Left renal pelvis (tissue), 4 donors: ENCODE measurements at regions not wholly inside any gene's neighbourhood (a gene's known extent, or its start where the extent isn't known, plus 50 kb on each side); places are given as distances from the start of the nearest gene placed in this dataset.

ENCODE experiments used
- DNase-seq, 4 donors: peaks; one replicate each; pipeline ENCODE4 v3.0.0-alpha.2; 2013; ENCODE audit warnings: low read depth in 4 of 4, low spot score in 3 of 4

DNA sequence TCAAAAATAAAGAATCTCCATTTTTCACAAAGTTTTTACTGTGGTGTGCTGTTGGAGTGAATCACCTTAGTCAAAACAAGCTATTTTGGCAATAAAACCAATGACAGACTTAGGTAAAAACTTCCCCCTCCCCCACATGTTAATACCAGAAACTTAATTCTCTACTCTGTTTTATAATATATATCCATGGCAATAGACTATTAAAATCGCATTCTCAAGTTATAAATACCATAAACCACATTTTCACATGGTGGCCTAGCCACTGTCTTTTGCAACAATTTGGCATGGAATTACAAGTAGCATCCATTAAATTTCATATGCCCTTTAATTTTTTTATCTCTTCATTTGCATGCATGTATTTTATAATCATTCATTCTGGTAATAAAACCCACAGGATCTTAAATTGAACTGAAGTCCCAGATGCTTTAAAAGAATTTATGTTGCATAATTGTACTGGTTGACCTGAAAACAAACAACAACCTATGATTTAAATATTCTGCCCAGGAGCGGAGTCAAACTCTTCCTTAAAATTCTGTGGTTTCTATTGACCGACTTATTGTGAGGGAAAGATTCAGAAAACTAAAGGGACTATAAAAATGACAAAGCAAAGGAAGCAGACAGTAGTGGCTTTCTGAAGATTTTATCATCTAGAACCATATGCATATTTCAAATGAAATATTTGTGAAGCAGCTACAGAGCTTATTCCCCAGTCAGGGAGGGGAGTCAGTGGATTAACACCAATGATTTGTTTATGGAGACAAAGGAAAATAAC lies 229.0 kb upstream of the TBL1XR1 start:
- DNase-seq: no peak

GRCh38 chr3:177426878-177427495 lies 229.7 kb upstream of the TBL1XR1 start:
- DNase-seq: no peak

- no peak for DNase-seq
These were observed 230.3 kb upstream of the TBL1XR1 start for GRCh38 chr3:177427540-177427939.

GRCh38 chr3:177429079-177429478 lies 231.8 kb upstream of the TBL1XR1 start:
- DNase-seq: no peak

GRCh38 chr3:177429771-177430170 lies 232.5 kb upstream of the TBL1XR1 start:
- no peak for DNase-seq

DNA sequence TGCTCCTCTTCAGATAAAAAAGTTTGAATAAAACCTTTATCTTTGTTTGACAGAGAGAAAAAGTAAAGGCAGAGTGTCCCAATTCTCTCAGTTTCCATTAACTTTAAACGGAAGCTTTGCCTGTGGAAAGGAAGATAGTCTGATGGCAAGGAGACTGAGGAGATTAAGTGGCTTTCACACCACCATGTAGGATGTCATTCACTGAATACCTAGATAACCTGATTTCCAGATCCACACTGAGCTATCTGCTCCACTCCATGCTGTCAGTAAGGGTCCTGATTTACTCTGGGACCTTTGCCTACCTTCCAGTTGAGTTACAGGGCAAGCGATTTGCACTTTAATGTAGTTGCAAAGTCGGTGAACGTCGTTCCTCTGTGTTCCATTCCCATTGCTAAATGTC lies 233.4 kb upstream of the TBL1XR1 start:
- DNase-seq: no peak

DNA sequence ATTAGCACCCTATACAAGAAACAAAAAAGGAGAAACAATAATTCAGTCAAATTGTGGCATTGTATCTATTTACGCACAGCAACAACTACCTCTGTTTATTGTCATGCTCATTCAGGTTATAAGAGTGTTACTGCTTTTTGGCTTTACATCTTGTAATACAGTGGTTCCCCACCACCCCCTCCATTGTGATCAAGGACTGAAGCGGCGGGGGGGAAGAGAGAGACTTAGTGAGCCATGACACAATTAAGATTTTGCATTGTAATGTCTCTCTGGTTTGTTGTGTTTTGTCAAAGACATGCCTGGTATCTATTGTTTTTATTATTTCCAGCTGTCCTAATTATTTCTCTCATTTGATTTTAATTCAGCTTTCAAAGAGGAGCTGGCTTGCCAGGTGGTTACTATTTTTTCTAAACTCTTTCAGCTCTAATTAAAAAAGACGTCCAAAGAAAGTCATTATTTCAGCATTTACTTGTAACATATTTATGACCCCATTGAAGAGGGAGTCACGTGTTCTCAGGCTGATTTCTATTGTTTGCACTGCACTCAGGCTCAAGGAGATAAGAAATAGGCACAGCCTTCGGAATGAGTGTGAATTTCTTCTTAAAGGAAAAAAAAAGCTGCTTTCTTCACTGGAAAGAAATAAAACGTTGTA lies 234.4 kb upstream of the TBL1XR1 start:
- DNase-seq: no peak

DNA sequence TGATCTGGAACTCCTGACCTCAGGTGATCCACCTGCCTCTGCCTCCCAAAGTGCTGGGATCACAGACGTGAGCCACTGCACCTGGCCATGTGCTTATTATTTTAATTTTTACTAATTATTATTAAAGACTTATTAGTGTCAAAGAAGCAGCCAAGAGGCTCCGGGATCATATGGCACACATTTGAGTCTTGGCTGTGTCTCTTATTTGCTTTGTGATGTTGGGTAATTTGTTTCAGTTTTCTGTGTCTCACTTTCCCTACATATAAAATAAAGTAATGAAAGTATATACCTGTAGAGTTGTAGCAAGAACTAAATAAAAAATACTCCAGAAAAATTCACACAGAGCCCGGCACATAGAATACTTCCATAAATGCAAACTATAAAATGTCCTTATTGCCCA lies 238.0 kb upstream of the TBL1XR1 start:
- no peak for DNase-seq

- no peak for DNase-seq
These were observed 240.4 kb upstream of the TBL1XR1 start for GRCh38 chr3:177437513-177438337.

- DNase-seq: no peak
These were observed 241.4 kb upstream of the TBL1XR1 start for GRCh38 chr3:177438596-177439220.

DNA sequence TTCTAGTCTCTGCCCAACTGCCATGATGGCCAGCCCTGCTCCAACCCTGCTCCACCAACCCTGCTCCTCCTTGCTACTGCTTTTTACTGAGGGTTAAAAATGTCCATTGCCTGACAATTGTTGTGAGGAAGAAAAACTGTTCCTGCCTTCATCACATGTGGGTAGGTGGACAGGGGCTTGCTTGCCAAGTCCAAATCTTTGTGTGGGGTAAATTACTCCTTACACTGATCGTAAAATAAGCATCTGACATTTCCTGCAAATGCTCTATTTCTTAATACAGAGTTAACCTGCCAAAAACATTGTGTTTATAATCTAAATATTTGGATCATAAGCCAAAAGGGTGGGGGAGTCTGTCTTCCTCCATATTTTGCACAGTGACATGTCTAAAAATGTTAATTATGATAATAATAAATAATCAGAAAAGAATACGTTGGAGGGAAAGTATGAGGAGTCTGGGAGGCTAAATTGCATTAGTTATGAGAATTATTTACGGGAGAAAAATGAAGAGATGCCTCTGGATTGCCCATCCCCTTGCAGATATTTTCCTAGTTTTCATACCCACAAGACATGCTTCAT lies 242.5 kb upstream of the TBL1XR1 start:
- DNase-seq: no peak

DNA sequence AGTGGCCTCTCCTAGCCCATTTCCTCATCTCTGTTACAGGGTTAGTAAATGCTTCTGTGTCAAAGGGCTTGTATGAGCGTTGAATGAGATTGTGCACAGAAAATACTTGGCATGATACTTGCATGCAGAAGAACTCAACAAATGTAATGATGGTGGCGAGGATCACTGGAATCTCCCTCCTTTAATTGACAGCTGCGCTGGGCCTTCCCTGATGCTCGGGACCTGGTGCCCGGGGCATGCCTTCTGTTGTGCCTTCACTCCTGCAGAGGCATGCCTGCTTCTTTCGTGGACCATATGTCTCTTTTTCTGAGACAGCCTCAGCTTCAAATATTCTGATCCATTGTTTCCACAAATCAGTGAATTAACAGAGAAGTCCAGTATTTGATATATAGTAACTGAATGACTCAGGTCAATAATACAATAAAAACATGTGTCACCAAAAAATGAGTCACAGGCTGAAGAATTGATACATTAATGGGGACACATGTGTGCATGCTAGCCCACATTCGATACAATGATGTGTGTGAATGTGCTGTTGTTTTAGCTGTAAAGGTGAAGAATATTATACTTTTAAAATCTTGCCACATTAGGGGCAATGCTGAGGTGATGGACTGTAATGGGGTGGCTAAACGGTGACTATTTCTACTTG lies 243.3 kb upstream of the TBL1XR1 start:
- DNase-seq: no peak

GRCh38 chr3:177441276-177441812 lies 244.1 kb upstream of the TBL1XR1 start:
- no peak for DNase-seq

- DNase-seq: no peak
These were observed 244.7 kb upstream of the TBL1XR1 start for GRCh38 chr3:177441813-177442646.

GRCh38 chr3:177443469-177443868 lies 246.2 kb upstream of the TBL1XR1 start:
- DNase-seq: no peak

DNA sequence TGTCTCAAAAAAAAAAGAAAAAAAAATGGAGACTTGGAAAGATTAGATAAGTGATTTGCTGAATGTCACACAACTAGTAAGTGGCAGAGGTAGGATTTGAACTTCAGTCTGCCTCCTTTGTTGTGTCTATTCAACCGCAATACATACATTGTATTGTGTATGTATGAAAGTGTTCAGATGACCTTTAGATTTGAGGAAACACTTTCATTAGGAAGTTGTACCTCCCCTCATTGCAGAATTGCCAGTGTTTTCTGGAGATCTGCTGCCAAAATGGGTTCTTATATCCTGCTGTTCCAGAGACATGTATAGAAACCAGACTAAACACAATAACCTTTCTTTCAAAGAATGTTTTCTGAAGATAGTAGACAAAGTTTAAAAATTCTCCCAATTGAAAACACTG lies 247.4 kb upstream of the TBL1XR1 start:
- no peak for DNase-seq

- DNase-seq: no peak
These were observed 248.3 kb upstream of the TBL1XR1 start for GRCh38 chr3:177445549-177445948.

GRCh38 chr3:177446165-177446601 lies 248.9 kb upstream of the TBL1XR1 start:
- no peak for DNase-seq

GRCh38 chr3:177447938-177448337 lies 250.7 kb upstream of the TBL1XR1 start:
- DNase-seq: no peak
